ENCODE measurements at regions not wholly inside any gene's neighbourhood (a gene's known extent, or its start where the extent isn't known, plus 50 kb on each side); places are given as distances from the start of the nearest gene placed in this dataset.

- TF ChIP-seq GATA2 (IDR thresholded peaks at IDR 0.05; ENCODE audit: low read depth, low read length) (no peak), GATA3 (IDR thresholded peaks at IDR 0.05; ENCODE audit: low read depth, low read length) (no peak)
Observed at GRCh38 chr4:32003548-32003947, 1283.4 kb downstream of the PCDH7 start.

Measured in SH-SY5Y (cell line).